Osteoblast (primary cell): ENCODE measurements at regions not wholly inside any gene's neighbourhood (a gene's known extent, or its start where the extent isn't known, plus 50 kb on each side); places are given as distances from the start of the nearest gene placed in this dataset.

Experiments
- DNase-seq: peaks from one replicate; pipeline ENCODE4 v3.0.0; 2011; ENCODE audit warnings: low spot score, mixed read lengths; ENCODE audit not compliant: insufficient read length; ENCODE audit errors: missing footprints
- H2AFZ ChIP-seq: 2 replicates; pipeline ENCODE4 v1.6.0; 2011; ENCODE audit warnings: mild to moderate bottlenecking, low read length
- H3K27ac ChIP-seq: 2 replicates; pipeline ENCODE4 v1.5.1; 2011; ENCODE audit warnings: mild to moderate bottlenecking, low read depth, low read length, moderate library complexity
- H3K27me3 ChIP-seq: 2 replicates; pipeline ENCODE4 v1.6.0; 2012; ENCODE audit warnings: mild to moderate bottlenecking, control low read depth, inconsistent platforms, low read length, moderate library complexity; ENCODE audit not compliant: insufficient read depth
- H3K36me3 ChIP-seq: 2 replicates; pipeline ENCODE4 v1.5.1; 2011; ENCODE audit warnings: mild to moderate bottlenecking, low read length, control low read depth, moderate library complexity; ENCODE audit not compliant: insufficient read depth
- H3K4me1 ChIP-seq: 2 replicates; pipeline ENCODE4 v1.5.1; 2011; ENCODE audit warnings: mild to moderate bottlenecking, low read length, control low read depth, moderate library complexity; ENCODE audit not compliant: insufficient read depth
- H3K4me2 ChIP-seq: 2 replicates; pipeline ENCODE4 v1.6.0; 2011; ENCODE audit warnings: mild to moderate bottlenecking, low read length; ENCODE audit not compliant: insufficient read depth
- H3K4me3 ChIP-seq: fragments of 200-600 bp; sonication (generic); 3 replicates; pipeline ENCODE4 v1.5.1; 2012; ENCODE audit warnings: mild to moderate bottlenecking, low read length, inconsistent platforms; ENCODE audit not compliant: insufficient read depth
- H3K79me2 ChIP-seq: 2 replicates; pipeline ENCODE4 v1.6.0; 2012; ENCODE audit warnings: mild to moderate bottlenecking, low read length, control low read depth, inconsistent platforms; ENCODE audit not compliant: insufficient read depth
- H3K9me3 ChIP-seq: 2 replicates; pipeline ENCODE4 v1.5.1; 2011; ENCODE audit warnings: low read depth, low read length, control low read depth
- H4K20me1 ChIP-seq: 2 replicates; pipeline ENCODE4 v1.6.0; 2012; ENCODE audit warnings: mild to moderate bottlenecking, low read length, control low read depth; ENCODE audit not compliant: insufficient read depth
- CTCF ChIP-seq: IDR thresholded peaks from 2 replicates; pipeline ENCODE4 v1.5.1; 2011; ENCODE audit warnings: mild to moderate bottlenecking, low read depth, low read length, moderate library complexity; ENCODE audit errors: extremely low read depth

GRCh38 chr2:8086796-8087479, 594.9 kb upstream of the ID2 start:
- Histone ChIP-seq H3K4me3 (no peak overlapping the region), H3K4me2 (peak overlapping the region; percentile 55), H3K4me1 (peaks cover 37% of the 10 kb centered on the region), H3K36me3 (no peaks in the 10 kb centered on the region), H3K27ac (peak overlapping the region; percentile 65), H2AFZ (peak overlapping the region; percentile 34), H3K79me2 (no peaks in the 10 kb centered on the region), H3K27me3 (no peaks in the 10 kb centered on the region), H3K9me3 (no peaks in the 10 kb centered on the region), H4K20me1 (no peaks in the 10 kb centered on the region)
- peak; percentile 91 for DNase-seq
- no peak for TF ChIP-seq CTCF

GRCh38 chr2:8087480-8087840, 594.4 kb upstream of the ID2 start:
- TF ChIP-seq CTCF: no peak
- Histone ChIP-seq H3K9me3 (no peaks in the 10 kb centered on the region), H3K36me3 (no peaks in the 10 kb centered on the region), H3K79me2 (no peaks in the 10 kb centered on the region), H3K4me3 (no peak overlapping the region), H3K4me1 (peaks cover 37% of the 10 kb centered on the region), H2AFZ (no peak overlapping the region), H3K27me3 (no peaks in the 10 kb centered on the region), H3K27ac (peak overlapping the region; percentile 65), H4K20me1 (no peaks in the 10 kb centered on the region), H3K4me2 (peak overlapping the region; percentile 55)
- no peak for DNase-seq

- no peak overlapping the region for H2AFZ ChIP-seq
- no peak overlapping the region for H3K4me2 ChIP-seq
- H3K27me3 ChIP-seq: no peaks in the 10 kb centered on the region
- no peaks in the 10 kb centered on the region for H3K9me3 ChIP-seq
- no peaks in the 10 kb centered on the region for H3K36me3 ChIP-seq
- H4K20me1 ChIP-seq: no peaks in the 10 kb centered on the region
- no peaks in the 10 kb centered on the region for H3K79me2 ChIP-seq
- H3K4me3 ChIP-seq: no peak overlapping the region
- TF ChIP-seq CTCF: no peak
- peaks cover 37% of the 10 kb centered on the region for H3K4me1 ChIP-seq
- DNase-seq: no peak
- no peak overlapping the region for H3K27ac ChIP-seq
These were observed 593.0 kb upstream of the ID2 start for GRCh38 chr2:8088810-8089209.

GRCh38 chr2:8089596-8089995, 592.3 kb upstream of the ID2 start:
- no peak for TF ChIP-seq CTCF
- H3K27me3 ChIP-seq: no peaks in the 10 kb centered on the region
- H3K27ac ChIP-seq: no peak overlapping the region
- H3K79me2 ChIP-seq: no peaks in the 10 kb centered on the region
- peaks cover 37% of the 10 kb centered on the region for H3K4me1 ChIP-seq
- no peak overlapping the region for H3K4me3 ChIP-seq
- H4K20me1 ChIP-seq: no peaks in the 10 kb centered on the region
- H3K36me3 ChIP-seq: no peaks in the 10 kb centered on the region
- no peak for DNase-seq
- H3K9me3 ChIP-seq: no peaks in the 10 kb centered on the region
- H3K4me2 ChIP-seq: peak overlapping the region; percentile 4
- no peak overlapping the region for H2AFZ ChIP-seq
